ENCODE measurements at regions not wholly inside any gene's neighbourhood (a gene's known extent, or its start where the extent isn't known, plus 50 kb on each side); places are given as distances from the start of the nearest gene placed in this dataset.
"Not testable (repeated sequence)": the region's sequence is repeated elsewhere in the genome, so short reads cannot be mapped to it uniquely, and the experiment has no call there.

DNA sequence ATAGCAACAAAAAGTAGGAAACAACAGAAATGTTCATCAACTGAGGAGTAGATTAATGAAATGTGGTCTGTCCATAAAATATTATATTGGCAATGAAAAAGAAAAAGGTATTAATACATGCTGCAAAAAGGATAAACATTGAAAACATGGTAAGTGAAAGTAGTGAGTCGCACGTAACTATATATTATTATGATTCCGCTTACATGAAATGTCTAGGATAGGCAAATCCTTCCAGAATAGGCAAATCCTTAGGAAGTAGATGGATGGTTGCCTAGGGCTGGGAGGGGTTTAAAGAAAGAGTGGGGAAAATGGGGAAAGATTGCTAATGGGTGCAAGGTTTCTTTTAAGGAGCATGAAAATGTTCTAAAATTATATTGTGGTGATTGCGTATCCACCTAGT is 198.1 kb upstream of the WSB1 start:
- DNase-seq (ENCODE audit: low spot score) = not testable (repeated sequence)

DNA sequence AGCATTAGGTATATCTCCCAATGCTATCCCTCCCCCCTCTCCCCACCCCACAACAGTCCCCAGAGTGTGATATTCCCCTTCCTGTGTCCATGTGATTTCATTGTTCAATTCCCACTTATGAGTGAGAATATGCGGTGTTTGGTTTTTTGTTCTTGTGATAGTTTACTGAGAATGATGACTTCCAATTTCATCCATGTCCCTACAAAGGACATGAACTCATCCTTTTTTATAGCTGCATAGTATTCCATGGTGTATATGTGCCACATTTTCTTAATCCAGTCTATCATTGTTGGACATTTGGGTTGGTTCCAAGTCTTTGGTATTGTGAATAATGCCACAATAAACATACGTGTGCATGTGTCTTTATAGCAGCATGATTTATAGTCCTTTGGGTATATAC is 194.6 kb upstream of the WSB1 start:
- not testable (repeated sequence) for DNase-seq (ENCODE audit: low spot score)

DNA sequence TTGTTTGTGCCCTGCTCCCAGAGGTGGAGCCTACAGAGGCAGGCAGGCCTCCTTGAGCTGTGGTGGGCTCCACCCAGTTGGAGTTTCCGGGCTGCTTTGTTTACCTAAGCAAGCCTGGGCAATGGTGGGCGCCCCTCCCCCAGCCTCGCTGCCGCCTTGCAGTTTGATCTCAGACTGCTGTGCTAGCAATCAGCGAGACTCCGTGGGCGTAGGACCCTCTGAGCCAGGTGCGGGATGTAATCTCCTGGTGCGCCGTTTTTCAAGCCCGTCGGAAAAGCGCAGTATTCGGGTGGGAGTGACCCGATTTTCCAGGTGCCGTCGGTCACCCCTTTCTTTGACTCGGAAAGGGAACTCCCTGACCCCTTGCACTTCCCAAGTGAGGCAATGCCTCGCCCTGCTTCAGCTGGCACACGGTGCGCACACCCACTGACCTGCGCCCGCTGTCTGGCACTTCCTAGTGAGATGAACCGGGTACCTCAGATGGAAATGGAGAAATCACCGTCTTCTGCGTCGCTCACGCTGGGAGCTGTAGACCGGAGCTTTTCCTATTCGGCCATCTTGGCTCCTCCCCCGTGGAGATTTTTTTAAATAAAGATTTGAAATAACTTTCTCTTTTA is 189.2 kb upstream of the WSB1 start:
- not testable (repeated sequence) for DNase-seq (ENCODE audit: low spot score)

DNA sequence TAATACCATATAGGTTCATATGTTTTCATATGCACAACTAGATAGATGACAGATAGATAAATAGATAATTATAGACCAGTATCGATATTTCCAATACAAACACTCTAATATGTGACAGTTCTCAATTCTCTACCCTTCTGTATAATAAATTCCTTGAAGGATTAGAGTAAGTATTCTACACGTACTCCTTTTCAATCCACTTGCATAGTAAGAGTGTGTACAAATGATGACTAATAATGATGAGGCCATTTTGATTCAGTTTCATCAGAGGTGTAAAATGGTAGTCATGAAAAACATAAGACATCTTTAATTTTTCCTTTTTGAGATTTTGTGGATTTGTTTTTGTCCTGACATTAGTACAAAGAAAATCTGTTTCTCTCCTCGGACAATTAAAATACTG is 188.3 kb upstream of the WSB1 start:
- no peak for DNase-seq (ENCODE audit: low spot score)

DNA sequence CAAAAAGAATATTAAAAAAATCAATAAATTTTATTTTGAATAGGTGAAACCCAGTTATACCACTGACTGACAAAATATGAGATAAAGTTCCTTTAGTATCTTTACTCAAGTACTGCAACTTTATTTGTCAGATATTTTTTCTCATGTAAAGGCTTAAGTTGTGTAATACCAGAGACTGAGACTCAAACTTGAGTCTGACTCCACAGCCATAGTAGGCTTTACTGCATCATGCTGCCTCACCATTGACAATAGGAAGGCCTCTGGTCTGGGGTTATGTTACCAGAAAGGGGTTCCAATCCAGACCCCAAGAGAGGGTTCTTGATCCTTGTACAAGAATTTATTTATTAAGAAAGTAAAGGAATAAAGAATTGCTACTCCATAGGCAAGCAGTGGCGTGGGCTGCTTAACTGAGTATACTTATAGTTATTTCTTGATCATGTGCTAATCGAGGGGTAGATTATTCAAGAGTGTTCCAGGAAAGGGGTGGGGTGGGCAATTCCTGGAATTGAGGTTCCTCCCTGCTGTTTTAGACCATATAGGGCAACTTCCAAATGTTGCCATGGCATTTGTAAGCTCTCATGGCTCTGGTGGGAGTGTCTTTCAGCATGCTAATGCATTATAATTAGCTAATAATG is 187.4 kb upstream of the WSB1 start:
- no peak for DNase-seq (ENCODE audit: low spot score)

DNA sequence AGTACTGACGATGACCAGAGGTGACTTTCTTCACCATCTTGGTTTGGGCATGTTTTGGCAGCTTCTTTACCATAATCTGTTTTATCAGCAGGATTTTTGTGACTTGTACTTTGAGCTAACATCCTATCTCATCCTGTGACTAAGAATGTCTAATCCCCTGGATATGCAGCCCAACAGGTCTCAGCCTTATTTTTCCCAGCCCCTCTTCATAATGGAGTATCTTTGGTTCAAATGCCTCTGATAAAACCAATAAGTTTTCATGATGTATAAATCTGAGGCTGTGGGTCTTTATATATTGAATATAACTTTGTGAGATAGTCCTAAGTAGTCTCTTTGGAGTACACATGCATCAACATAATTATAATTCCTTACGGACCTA is 186.9 kb upstream of the WSB1 start:
- no peak for DNase-seq (ENCODE audit: low spot score)

DNA sequence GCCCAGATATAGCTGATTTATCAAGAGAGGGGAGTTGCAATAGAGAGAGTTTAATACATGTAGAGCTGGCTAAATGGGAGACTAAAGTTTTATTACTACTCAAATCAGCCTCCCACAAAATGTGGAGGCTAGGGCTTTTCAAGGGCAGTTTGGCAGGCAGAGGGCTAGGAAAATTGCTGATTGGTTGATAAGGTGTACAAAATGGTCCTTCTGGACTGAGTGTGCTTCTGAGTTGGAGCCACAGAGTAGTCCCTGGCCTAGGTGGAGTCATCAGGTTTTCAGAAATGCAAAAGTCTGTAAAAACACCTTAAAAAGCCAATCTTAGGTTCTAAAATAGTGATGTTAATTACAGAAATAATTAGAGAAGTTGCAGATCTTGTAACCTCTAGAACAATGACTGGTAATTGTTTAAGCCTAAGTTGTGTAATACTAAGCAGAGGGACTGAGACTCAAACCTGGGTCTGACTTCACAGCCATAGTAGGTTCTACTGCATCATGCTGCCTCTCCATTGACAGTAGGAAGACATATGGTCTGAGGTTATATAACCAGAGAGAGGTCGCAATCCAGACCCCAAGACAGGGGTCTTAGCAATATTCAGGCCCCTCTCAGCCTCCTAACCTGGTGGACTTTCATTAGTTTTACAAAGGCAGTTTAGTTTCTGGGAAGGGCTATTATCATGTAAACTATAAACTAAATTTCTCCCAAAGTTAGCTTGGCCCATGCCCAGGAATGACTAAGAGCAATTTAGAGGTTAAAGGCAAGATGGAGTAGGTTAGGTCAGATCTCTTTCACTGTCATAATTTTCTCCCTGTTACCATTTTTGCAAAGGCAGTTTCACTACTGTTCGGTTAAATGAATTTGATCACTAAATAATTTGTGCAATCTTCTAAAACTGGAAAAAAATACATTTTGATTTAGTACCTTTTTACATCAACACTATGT is 186.3 kb upstream of the WSB1 start:
- DNase-seq (ENCODE audit: low spot score) = not testable (repeated sequence)

DNA sequence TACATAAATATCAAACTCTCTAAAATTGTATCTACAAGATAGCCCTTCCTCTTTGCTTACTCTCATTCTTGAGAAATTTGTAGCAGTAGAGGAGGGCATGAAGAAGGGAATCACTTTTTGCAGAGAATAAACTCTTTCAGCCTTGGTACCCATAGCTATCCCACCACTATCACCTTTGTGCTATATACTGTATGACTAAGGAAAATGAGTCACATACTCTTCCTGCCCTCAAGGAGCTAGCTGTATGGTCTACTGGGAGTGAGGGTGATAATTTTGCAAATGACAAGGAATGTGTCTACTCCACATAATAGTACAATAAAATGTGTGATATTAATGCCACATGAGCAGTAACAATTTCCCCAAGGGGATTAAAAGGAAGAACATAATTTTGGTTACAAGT is 184.6 kb upstream of the WSB1 start:
- no peak for DNase-seq (ENCODE audit: low spot score)

DNA sequence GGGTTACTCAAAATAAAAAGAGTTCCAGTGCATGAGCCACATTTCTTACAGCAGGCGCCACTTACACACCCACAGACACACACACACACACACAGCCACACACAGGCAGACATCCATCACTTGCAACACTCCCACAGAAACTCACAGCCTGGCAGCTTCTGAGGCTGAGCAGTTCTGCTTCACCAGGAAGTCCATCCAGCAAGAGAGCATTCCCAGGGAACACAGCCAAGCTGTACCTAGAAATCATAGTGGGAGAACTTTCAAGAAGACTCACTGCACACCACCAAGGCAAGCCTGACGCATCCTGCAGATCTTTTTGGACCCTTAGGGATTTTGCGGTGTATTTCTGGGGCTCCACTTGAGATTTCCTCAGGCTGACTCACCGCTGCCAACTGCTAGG is 140.9 kb upstream of the WSB1 start:
- DNase-seq (ENCODE audit: low spot score) = no peak

DNA sequence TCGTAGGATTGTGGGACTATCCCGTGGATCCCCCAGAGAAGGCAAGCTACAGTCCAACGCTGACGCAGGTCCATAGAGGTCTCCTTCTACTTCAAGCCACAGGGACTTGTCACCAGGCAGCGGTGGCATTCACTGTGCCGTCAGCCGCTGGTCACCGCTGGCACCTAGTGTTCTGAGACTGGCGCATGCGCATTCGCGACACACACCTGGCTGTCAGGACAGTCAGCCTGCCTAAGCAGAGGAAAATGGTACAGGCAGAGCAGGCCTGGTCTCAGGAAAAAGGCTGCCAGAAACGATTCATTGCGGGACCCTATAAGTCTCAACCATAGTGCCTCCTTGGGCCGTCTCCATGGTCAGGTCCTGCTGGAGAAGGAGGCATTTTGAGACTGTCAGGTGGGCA is 138.0 kb upstream of the WSB1 start:
- DNase-seq (ENCODE audit: low spot score) = no peak

DNA sequence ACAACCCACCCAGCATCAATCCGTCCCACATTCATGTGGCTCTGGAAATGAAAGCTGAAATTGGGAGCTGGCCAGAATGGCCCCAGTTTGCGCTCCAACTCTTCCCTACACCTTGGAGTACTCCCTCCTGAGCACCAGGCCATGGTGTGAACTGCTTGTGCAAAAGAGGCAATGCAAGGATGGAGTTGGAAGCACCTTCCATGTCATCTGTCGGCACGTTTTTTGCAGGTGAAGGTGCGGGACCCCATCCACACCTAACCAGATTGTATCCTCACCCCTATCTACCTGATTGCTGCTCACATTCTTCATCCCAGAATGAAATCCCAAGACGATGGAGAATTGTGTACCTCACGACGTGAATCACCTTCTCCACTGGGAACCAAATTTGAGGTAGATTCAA is 136.6 kb upstream of the WSB1 start:
- DNase-seq (ENCODE audit: low spot score) = no peak

DNA sequence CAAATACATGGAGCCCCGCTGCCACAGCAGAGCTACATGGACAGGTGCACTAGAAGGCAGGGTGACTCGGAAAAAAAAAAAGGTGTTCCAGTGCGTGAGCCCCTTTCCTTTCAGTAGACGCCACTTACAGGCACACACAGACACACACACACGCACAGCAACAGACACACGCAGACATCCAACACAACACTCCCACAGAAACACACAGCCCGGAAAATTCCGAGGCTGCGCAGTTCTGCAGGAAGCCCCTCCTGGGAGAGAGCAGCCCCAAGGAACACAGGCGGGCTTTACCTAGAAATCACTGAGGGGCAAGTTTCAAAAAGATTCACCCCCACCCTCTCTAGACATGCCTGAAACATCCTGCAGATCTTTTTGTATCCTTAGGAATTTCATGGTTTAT is 136.0 kb upstream of the WSB1 start:
- DNase-seq (ENCODE audit: low spot score) = no peak

DNA sequence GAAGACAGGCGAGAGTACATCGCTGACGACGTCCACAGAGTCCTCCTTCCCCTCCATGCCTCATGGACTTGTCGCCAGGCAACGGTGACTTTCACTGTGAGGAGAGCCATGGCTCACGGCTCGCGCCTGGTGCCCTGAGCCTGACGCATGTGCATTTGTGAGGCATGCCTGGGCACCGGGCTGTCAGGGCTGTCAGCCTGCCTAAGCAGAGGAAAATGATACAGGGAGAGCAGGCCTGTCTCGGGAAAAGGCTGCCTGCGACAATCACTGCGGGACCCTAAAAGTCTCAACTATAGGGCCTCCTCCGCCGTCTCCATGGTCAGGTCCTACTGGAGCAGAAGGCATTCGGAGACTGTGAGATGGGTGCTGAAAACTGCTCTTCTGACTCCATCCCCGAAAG is 135.5 kb upstream of the WSB1 start:
- no peak for DNase-seq (ENCODE audit: low spot score)

DNA sequence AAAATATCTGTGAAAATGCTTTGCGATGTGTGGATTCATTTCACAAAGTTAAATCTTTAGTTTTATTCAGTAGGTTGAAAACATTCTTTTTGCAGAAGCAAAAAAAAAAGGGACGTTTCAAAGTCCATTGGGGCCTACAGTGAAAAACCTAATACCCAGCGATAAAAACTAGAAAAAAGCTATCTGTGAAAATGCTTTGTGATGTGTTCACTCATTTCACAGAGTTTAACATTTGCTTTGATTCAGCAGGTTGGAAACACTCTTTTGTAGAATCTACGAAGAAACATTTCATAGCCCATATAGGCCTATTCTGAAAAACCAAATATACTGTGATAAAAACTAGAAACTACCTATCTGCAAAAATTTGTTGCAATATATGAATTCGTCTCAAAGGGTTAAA is 113.6 kb upstream of the WSB1 start:
- no peak for DNase-seq (ENCODE audit: low spot score)

DNA sequence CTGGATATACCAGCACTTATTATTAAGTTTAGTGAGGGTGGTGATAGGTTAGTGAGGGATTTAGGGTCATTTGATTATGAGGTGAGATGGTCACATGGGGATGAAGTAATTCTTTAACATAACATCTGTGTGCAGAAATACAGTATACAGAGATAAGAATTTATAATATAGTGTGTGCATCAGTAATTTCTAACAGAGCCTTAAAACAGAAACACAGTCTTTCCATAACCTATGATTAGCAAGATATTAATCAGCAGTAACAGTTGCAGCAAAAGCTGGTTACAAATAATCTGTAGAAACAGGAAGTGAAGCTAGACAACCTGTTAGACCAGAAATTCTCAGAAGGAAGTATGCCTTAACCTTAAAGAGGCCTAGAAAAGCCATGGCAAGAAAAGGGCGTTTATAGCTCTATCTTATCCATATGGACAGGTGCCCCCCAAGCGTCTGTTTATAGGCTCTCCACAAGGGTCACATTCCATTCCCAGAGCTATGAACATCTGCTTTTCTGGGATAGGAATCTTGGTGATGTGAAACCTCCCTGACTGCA is 112.5 kb upstream of the WSB1 start:
- DNase-seq (ENCODE audit: low spot score) = not testable (repeated sequence)

DNA sequence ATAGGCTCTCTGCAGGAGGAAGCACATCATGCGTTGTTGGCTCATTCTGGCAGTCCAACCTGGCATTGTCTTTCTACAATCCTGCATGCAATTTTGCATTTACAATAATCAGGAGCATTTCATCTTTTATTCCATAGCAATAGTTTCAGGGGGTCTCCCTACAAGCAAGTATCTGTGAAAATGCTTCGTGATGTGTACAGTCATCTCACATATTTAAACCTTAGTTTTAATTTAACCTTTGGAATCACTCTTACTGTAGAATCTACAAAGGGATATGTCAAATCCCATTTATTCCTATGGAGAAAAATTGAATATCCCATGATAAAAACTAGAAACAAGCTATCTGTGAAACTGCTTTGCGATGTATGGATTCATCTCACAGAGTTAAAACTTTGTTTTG is 112.0 kb upstream of the WSB1 start:
- DNase-seq (ENCODE audit: low spot score) = no peak

DNA sequence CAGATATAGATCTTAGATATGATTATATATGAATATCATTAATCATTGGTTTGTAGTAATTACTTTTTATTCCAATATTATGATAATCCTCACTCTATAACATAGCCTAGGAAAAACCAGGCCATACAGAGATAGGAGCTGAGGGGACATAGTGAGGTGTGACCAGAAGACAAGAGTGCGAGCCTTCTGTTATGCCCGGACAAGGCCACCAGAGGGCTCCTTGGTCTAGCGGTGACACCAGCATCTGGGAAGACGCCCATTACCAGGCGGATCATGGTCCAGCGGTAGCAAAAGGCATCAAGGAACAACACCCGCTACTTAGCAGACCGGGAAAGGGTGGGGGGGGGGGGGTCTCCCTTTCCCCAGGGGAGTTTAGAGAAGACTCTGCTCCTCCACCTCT is 96.4 kb upstream of the WSB1 start:
- DNase-seq (ENCODE audit: low spot score) = not testable (repeated sequence)

DNA sequence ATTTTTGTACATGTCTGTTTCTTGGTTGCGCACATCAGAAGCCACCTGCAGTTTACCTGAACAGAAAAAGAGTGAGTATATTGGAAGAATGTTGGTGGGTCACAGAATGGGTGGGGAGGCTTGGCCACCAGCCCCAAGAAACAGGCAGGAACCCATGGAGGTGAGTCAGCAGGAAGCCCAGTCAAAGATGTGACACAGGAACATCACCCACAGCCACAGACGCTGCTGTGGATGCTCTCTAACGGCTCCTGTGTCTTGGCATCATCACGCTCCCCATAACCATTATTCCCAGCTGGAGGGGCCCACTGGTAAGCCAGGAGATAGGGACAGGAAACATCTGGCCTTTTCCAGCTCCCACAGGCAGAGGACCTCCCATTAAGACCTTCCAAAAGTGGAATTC is 94.0 kb upstream of the WSB1 start:
- DNase-seq (ENCODE audit: low spot score) = no peak

DNA sequence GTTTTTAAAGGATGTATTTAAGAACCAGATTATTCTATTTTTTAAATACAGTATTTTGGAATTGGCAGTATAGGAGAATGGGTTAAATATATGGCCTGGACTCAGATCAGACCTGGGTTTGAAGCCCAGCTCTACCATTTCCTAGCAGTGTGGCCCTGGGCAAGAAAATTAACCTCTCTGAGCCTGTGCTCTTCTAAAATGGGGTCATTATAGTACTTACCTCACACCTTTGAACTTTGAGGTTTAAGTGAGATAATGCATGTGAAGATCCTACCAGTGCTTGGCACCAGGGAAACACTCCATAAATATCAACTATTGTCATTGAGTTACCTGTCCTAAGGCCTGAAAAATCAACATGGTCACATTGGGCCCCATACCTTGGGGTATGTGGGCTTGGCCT is 93.4 kb upstream of the WSB1 start:
- no peak for DNase-seq (ENCODE audit: low spot score)

DNA sequence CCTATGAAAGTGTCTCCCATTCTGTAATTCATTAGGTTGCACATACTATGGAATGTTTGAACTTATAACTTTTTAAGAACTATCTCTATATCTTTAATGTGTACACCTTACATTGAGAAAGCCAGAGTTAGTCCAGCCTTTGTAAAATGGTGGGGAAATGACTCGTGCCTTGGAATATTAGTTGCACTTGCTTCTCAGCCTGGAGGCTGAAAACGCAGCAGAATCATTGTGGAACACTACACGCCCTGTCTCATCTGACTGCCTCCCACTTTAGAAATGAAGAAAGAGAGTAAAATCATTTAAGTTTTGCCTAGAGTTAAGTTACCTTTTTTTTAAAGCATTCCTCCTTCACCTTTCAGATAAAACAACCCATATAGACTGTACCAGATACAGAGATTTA is 90.7 kb upstream of the WSB1 start:
- no peak for DNase-seq (ENCODE audit: low spot score)

DNA sequence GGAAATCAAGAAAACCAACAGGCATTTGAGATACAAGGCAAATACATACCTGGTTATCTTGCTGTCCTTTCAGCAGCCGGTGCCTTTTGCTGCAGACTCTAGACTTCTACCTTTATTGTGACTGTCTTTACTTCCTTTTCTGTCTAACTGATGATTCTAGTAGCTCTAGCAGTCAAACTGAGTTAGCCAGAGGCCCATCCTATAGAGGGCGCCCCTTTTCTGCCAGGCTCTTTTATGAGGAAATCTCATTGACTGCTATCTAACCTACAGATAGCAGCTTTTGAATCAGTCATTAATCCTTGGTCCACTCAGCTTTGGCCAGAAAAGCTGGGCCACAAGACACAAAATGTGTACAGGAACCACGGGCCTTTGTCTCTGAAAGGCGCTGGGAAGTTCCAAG is 87.5 kb upstream of the WSB1 start:
- no peak for DNase-seq (ENCODE audit: low spot score)

DNA sequence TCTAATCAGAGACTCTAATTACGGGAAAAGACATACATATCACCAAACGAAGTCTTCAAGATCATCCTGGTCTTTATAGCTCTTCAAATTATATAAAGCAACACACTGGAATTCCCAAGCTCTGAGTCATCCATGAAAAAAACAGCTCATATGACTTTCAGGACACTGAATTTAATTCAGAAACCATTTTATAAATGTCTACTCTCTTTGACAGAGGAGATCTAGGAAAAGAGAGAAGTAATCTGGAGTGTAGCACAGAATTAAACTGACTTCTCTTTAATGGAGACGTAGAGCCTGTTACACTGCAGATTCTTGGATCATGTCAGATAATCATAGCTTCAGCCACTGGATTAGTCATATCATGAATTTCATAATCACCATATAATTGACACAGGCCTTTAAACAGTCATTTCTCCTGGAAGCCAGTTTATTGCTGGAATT is 86.8 kb upstream of the WSB1 start:
- DNase-seq (ENCODE audit: low spot score) = no peak

DNA sequence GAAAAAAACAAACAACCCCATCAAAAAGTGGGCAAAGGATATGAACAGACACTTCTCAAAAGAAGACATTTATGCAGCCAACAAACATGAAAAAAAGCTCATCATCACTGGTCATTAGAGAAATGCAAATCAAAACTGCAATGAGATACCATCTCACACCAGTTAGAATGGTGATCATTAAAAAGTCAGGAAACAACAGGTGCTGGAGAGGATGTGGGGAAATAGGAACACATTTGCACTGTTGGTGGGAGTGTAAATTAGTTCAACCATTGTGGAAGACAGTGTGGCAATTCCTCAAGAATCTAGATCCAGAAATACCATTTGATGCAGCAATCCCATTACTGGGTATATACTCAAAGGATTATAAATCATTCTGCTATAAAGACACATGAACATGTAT is 85.5 kb upstream of the WSB1 start:
- DNase-seq (ENCODE audit: low spot score) = not testable (repeated sequence)

Data from CD4-positive, alpha-beta T cell treated with Interleukin-15 for 4 hours (primary cell).